Thyroid gland (tissue), 4 donors: ENCODE measurements at regions not wholly inside any gene's neighbourhood (a gene's known extent, or its start where the extent isn't known, plus 50 kb on each side); places are given as distances from the start of the nearest gene placed in this dataset.

Experiments used
- DNase-seq, 2 donors: peaks; one replicate each; pipeline ENCODE4 v3.0.0-alpha.2; 2019
- H3K27ac ChIP-seq, 3 donors: fragments of 200-600 bp; sonication (generic); 1 replicate in 2 of 3; 2 replicates in 1 of 3; pipeline ENCODE4 v1.5.1; 2016 to 2019; ENCODE audit warnings: mild to moderate bottlenecking in 1 of 3, moderate library complexity in 1 of 3
- H3K27me3 ChIP-seq: fragments of 200-600 bp; sonication (generic); one replicate; pipeline ENCODE4 v1.5.1; 2019
- H3K36me3 ChIP-seq, 2 donors: fragments of 200-600 bp; sonication (generic); one replicate each; pipeline ENCODE4 v1.5.1; 2016 to 2019
- H3K4me1 ChIP-seq, 2 donors: fragments of 200-600 bp; sonication (generic); one replicate each; pipeline ENCODE4 v1.5.1; 2017 to 2019
- H3K4me3 ChIP-seq, 3 donors: fragments of 200-600 bp; sonication (generic); replicated peaks in 1 of 3; 1 replicate in 2 of 3; 2 replicates in 1 of 3; pipeline ENCODE4 v1.5.1; 2016; ENCODE audit warnings: mild to moderate bottlenecking in 1 of 3
- H3K9me3 ChIP-seq: fragments of 200-600 bp; sonication (generic); one replicate; pipeline ENCODE4 v1.5.1; 2017
- POLR2A ChIP-seq, 2 donors: fragments of 450-650 bp; IDR thresholded peaks; one replicate each; pipeline ENCODE4 v1.6.1; 2017; ENCODE audit warnings: antibody characterized with exemption in 2 of 2, mild to moderate bottlenecking in 2 of 2, moderate library complexity in 1 of 2
- WGBS, 2 donors: methylation state at CpG; one replicate each; pipeline ENCODE4 v1.1.5; 2017; 5-methylcytosine and 5-hydroxymethylcytosine counted together
- intact Hi-C: fragments of 100-400 bp; cut with DNase I; formaldehyde crosslinking; loops from one replicate; pipeline ENCODE4 v1.15.1; 2023
- TF ChIP-seq, protein P1 (sequence below), 6 experiments: fragments of 200-600 bp in 3 of 6; fragments of 450-650 bp in 3 of 6; sonication (generic) in 3 of 6; IDR thresholded peaks; one replicate each; pipeline ENCODE4 v1.5.1; 2016 to 2019; ENCODE audit warnings: antibody characterized with exemption in 6 of 6, mild to moderate bottlenecking in 2 of 6, inconsistent platforms in 1 of 6, moderate library complexity in 1 of 6

DNA sequence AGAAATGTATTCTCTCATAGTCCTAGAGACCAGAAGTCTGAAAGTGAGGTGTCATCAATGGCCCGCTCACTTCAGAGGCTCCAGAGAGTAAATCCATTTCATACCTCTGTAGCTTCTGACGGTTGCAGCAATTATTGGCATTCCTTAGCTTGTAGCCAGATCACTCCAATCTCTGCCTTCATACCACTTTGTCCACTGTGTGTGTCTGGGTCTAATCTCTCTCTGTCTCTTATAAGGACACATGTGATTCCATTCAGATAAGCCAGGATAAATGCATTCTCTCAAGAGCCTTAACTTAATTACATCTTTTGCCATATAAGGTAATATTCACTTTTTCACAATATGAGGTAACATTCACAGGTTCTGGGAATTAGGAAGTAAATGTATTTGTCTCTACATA is 365.7 kb downstream of the GXYLT1 start:
- WGBS, 2 donors, result 51 to 57% methylated on average over 2 of the region's 2 CpGs
- DNase-seq, result no peak
- Histone ChIP-seq H3K9me3 (no peaks in the 10 kb centered on the region), H3K27ac (no peak overlapping the region), H3K27me3 (no peaks in the 10 kb centered on the region), H3K4me3 (no peak overlapping the region), H3K36me3 (no peaks in the 10 kb centered on the region), H3K4me1 (no peaks in the 10 kb centered on the region)
- TF ChIP-seq POLR2A (IDR thresholded peaks at IDR 0.05), result no peak
- TF ChIP-seq, protein P1, sequence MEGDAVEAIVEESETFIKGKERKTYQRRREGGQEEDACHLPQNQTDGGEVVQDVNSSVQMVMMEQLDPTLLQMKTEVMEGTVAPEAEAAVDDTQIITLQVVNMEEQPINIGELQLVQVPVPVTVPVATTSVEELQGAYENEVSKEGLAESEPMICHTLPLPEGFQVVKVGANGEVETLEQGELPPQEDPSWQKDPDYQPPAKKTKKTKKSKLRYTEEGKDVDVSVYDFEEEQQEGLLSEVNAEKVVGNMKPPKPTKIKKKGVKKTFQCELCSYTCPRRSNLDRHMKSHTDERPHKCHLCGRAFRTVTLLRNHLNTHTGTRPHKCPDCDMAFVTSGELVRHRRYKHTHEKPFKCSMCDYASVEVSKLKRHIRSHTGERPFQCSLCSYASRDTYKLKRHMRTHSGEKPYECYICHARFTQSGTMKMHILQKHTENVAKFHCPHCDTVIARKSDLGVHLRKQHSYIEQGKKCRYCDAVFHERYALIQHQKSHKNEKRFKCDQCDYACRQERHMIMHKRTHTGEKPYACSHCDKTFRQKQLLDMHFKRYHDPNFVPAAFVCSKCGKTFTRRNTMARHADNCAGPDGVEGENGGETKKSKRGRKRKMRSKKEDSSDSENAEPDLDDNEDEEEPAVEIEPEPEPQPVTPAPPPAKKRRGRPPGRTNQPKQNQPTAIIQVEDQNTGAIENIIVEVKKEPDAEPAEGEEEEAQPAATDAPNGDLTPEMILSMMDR (IDR thresholded peaks at IDR 0.05), result no peak
- intact Hi-C loops, result no loop called here

DNA sequence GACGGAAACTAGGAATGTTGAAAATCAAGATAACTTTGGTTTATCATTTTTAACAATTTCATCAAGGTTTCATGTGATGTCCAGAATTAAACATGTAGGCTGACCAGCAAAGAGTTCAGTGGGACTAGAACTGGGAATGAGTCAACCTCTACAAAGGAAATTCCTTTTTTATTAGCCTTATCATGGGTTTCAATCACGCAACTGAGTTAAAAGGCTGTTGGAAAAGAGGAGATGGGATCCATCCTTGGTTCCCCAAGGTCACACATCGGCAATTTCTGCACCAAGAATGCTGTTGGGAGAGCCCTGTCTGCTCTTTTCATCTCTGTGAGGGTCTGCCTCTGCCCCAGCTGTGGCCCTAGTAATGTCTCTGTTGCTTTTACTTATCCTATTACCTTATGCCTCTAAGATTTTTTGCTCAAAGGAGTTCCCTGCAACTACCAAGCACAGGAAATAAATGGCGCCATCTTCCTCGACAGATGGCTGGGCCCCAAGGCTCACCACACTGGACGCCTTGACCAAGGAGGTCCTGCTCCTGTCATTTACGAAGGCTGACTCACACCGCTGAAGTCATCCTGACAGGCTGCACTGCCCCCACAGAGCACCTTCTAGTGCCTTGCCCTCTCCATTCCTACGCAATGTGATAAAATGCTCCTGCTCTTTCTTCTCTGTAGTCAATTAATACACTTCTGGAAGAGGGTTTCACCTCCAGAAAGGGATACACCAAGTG is 367.4 kb downstream of the GXYLT1 start:
- TF ChIP-seq POLR2A (IDR thresholded peaks at IDR 0.05), result no peak
- TF ChIP-seq, protein P1 (IDR thresholded peaks at IDR 0.05), result no peak
- 83% methylated on average over 9 of the region's 9 CpGs for WGBS, 2 donors
- H3K4me3 ChIP-seq, result no peak overlapping the region
- DNase-seq, result no peak
- no peaks in the 10 kb centered on the region for H3K9me3 ChIP-seq
- no peaks in the 10 kb centered on the region for H3K36me3 ChIP-seq
- no peaks in the 10 kb centered on the region for H3K27me3 ChIP-seq
- H3K27ac ChIP-seq, result no peak overlapping the region
- no peaks in the 10 kb centered on the region for H3K4me1 ChIP-seq
- intact Hi-C loops, result no loop called here

DNA sequence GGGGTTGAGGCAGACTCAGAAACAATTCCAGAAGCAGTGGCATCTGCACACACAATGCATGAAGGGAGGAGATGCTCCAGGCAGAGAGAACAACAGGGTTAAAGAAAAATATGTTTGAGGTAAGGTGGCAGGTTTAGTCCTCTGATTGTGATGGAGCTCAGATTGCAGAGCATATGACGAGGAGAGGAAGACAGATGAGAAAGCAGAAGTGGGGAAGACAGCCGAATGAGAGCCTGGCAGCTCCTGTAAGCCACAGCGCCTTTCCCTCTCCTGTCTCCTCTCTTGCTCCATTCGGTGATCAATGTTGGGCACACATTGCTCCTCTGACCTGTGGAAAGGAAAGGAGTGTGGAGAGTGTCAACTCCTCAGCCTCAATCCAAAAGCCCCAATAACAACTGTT is 372.2 kb downstream of the GXYLT1 start:
- no peak overlapping the region for H3K4me3 ChIP-seq
- no peaks in the 10 kb centered on the region for H3K9me3 ChIP-seq
- intact Hi-C loops, result no loop called here
- no peaks in the 10 kb centered on the region for H3K27me3 ChIP-seq
- WGBS, 2 donors, result 85 to 93% methylated on average over 4 of the region's 4 CpGs
- no peaks in the 10 kb centered on the region for H3K36me3 ChIP-seq
- no peak for TF ChIP-seq POLR2A (IDR thresholded peaks at IDR 0.05)
- TF ChIP-seq, protein P1 (IDR thresholded peaks at IDR 0.05), result no peak
- H3K27ac ChIP-seq, result no peak overlapping the region
- DNase-seq, result no peak
- no peaks in the 10 kb centered on the region for H3K4me1 ChIP-seq

DNA sequence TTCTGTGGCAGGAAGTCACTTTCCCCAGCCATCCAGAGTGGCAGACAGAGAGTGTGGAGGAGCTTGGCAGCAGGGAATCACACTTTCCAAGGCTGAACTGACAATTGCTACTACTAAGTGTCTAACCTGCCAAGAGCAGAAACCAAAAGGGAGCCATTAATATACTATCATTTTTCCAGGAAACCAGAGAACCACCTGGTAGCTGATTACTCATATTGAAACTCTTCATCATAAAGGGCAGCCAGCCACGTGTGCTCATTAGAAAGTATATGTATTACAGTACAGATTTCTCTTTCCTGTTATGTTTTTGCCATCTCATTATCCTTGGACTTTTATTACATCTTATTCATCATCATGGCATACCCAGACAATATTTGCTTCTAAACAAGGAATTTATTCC is 374.9 kb downstream of the GXYLT1 start:
- intact Hi-C loops, result no loop called here
- Histone ChIP-seq H3K36me3 (no peaks in the 10 kb centered on the region), H3K4me1 (no peaks in the 10 kb centered on the region), H3K27ac (no peak overlapping the region), H3K4me3 (no peak overlapping the region), H3K9me3 (no peaks in the 10 kb centered on the region), H3K27me3 (no peaks in the 10 kb centered on the region)
- WGBS, 2 donors, result 62 to 71% methylated on average over 1 of the region's 1 CpG
- TF ChIP-seq, protein P1 (IDR thresholded peaks at IDR 0.05), result no peak
- no peak for TF ChIP-seq POLR2A (IDR thresholded peaks at IDR 0.05)
- no peak for DNase-seq

DNA sequence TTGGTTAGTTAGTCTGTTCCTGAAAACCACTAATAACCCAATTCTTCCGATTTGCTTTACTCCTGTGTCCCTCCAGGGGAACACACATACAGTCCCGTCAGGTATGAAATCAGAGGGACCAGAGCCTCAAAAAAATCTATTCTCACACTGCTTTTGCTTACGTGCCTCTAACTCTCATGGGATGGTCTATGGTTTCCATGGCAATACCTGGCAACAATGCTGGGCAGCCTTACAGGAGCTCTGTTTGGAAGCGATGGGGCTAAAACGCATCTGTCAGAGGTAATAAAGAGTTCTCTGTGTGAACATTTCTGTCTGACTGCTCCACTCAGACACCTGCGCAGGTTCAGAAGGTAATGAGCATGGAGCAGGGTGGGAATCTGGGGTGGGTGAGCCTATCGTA is 376.2 kb downstream of the GXYLT1 start:
- Histone ChIP-seq H3K36me3 (no peaks in the 10 kb centered on the region), H3K9me3 (no peaks in the 10 kb centered on the region), H3K27ac (no peak overlapping the region), H3K27me3 (no peaks in the 10 kb centered on the region), H3K4me3 (no peak overlapping the region), H3K4me1 (no peaks in the 10 kb centered on the region)
- DNase-seq, result no peak
- no peak for TF ChIP-seq POLR2A (IDR thresholded peaks at IDR 0.05)
- TF ChIP-seq, protein P1 (IDR thresholded peaks at IDR 0.05), result no peak
- intact Hi-C loops, result no loop called here
- WGBS, 2 donors, result 85 to 89% methylated on average over 7 of the region's 7 CpGs
